ENCODE measurements at regions not wholly inside any gene's neighbourhood (a gene's known extent, or its start where the extent isn't known, plus 50 kb on each side); places are given as distances from the start of the nearest gene placed in this dataset.

- TF ChIP-seq EZH2phosphoT487 (conservative IDR thresholded peaks at IDR 0.05; ENCODE audit: low read length) (no peak), CTCF (IDR thresholded peaks at IDR 0.05; ENCODE audit: insufficient read depth, low read length, poor library complexity, severe bottlenecking) (no peak)
Observed at GRCh38 chr5:152933056-152933455, 528.0 kb upstream of the NMUR2 start.

Data from SU-DHL-6 (cell line).